ENCODE measurements at regions not wholly inside any gene's neighbourhood (a gene's known extent, or its start where the extent isn't known, plus 50 kb on each side); places are given as distances from the start of the nearest gene placed in this dataset.

DNA sequence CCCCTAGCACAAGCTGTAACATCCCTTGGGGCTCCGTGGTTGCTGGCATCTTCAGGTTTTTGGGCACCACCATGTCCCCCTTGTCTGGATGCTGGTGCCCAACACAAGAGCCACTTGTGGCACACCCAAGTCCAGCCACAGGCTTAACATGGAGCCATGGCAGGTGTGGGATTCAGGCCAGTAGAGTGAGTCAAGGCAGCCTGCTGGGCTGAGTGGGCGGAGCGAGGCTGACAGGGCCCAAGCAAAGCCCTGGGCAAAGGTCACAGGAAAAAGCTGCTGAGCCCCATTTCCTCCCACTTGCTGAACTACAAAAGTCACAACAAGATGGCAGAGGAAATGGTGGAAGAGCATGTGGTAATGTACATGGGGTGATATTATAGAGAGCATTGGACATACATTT, 950.7 kb upstream of the FLRT2 start:
- no peak for TF ChIP-seq TAF1 (IDR thresholded peaks at IDR 0.05; ENCODE audit: low read depth, low read length)
- TF ChIP-seq POLR2A (IDR thresholded peaks at IDR 0.05; ENCODE audit: low read depth, low read length) = no peak
- TF ChIP-seq PAX5 (IDR thresholded peaks at IDR 0.05; ENCODE audit: insufficient read depth, low read length, severe bottlenecking) = no peak

Measured in GM12891 (cell line).